ENCODE measurements at regions not wholly inside any gene's neighbourhood (a gene's known extent, or its start where the extent isn't known, plus 50 kb on each side); places are given as distances from the start of the nearest gene placed in this dataset.

- no peak for TF ChIP-seq CTCF (IDR thresholded peaks at IDR 0.05; ENCODE audit: low read depth, low read length)
- TF ChIP-seq EZH2phosphoT487 (IDR thresholded peaks at IDR 0.05; ENCODE audit: low read depth), result no peak
Measured at GRCh38 chr12:14057895-14058294, 76.5 kb upstream of the GRIN2B start.

All from OCI-LY3 (cell line).